NCI-H2081 (cell line): ENCODE measurements at regions not wholly inside any gene's neighbourhood (a gene's known extent, or its start where the extent isn't known, plus 50 kb on each side); places are given as distances from the start of the nearest gene placed in this dataset.

Source experiments
- DNase-seq, 2 experiments: peaks; one replicate each; lab custom pipeline; 2025; lab: John Stamatoyannopoulos, UW

- no peak for DNase-seq
Measured at GRCh38 chr1:68378296-68379084, 71.3 kb downstream of the RPE65 start.

DNA sequence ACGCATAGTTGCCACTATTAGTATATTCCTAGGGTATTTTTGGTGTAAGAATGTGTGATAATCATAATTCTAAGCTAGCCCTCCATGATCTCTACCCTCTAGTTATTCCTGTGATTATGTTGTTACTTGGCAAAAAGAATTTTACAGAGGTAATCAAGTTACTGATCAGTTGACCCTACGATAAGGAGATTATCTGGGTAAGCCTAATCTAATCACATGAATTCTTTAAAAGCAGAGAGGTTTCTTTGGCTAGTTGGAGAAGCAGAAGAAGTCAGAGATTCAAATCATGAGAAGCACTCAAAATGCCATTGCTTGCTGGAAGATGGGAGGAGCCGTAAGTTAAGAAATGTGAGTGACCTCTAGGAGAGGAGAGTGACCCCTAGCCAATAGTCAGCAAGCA, 72.7 kb downstream of the RPE65 start:
- DNase-seq: no peak

GRCh38 chr1:68376441-68376840, 73.3 kb downstream of the RPE65 start:
- DNase-seq: no peak

DNA sequence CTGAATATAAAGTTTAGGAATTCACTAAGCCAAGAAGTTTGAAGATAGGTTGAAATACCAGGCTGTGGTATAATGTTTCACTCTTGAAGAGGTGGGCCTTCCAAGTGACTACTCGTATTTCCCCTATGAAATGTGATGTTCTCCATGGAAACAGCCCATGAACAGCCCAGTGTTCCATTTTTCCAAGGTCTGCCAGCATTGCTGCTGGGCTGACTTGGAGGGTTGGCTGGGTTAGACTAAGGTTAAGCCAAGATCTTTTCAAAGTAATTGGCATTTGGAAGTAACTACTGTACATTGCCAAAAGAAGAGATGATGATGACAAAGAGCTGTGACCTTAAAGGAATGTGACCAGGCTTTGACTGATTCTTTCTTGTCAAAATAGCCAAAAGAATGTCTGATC, 73.8 kb downstream of the RPE65 start:
- no peak for DNase-seq

DNA sequence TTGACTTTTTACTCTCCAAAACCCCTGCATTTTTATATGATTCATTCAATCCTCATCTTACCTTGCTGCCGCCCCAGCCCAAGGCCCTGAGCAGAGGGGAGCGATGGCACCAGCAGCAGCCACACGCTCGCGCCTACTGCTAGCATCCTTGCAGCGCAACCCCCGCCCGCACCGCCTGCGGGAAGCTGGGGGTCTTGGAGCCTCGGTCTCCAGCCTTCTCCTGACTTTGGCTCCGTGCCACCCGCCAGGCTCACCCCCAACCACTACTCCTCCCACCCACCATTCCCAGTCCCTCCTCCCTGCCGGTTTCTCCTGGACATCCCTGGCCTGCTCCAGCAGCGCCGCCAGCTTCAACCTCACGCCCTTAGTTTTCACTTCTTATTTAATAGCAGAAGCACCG, 76.6 kb downstream of the RPE65 start:
- no peak for DNase-seq

GRCh38 chr1:68372487-68372886, 77.3 kb downstream of the RPE65 start:
- no peak for DNase-seq

GRCh38 chr1:68370101-68370915, 79.4 kb downstream of the RPE65 start:
- DNase-seq: no peak

GRCh38 chr1:68366572-68366971, 83.2 kb downstream of the RPE65 start:
- no peak for DNase-seq

DNA sequence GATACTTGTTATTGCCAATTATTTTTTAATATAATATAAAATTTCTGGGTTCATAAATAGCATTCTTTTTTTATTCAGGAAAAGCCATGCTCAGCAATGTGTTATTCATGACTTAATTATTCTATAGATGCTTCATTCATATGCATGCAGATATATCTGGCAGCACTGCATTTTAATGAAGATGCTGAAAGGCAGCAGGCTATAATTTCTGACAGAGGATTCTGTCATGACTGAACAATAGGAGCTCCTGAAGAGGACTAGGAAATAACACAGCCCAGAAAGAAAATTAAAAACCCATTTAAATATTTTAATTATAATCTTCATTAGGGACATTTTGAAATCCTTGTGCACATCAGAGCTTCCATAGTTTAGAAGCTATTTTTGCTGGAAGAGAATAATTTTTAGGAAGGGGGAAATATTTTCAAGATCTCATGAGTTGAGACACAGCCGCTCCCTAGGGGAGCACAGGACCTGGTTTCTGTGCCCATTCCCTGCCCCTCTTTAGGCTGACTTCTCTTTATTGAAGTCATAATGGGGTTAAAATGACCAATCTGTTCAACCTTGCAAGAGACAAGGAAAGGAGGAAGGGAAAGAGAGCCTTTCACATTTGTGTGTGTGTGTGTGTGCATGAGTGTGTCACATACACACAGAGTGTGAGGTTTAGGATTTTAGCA, 83.9 kb downstream of the RPE65 start:
- DNase-seq: no peak

DNA sequence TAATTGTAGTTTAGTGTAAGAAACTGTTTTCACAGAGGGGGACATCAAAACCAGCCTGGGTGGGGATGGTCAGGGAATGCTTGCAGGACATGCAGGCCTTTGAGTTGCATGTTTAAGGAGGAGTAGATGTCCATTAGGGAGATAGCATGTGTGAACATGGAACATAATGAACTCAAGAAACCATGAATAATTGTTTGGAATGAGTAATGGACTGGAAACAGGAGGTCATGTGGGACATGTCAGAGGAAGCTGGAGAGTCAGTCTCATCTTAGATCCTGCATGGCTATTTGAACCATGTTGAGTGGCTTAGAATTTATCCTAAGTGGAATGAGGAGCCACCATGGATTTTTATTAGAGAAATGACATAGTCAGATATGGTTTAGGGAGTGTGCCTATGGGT, 86.4 kb downstream of the RPE65 start:
- no peak for DNase-seq

- DNase-seq: no peak
Measured at GRCh38 chr1:68361346-68361910, 88.3 kb downstream of the RPE65 start.

DNA sequence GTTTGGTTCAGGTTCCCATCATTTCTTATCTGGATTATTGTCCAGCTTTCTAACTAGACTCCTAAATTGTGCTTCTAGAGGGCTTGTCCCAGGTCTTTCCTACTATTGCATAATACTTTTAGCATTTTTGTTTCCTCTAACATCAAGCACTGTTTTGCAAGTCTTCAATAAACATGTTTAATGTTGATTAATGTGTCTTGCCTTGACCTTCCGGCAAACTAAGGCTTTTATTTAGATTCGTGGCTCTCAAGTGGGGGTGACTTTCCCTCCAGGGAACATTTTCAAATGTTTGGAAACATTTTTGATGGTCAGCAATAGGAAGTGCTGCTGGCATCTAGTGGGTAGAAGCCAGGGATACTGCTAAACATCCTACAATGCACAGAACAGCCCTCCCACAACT, 90.7 kb downstream of the RPE65 start:
- no peak for DNase-seq

DNA sequence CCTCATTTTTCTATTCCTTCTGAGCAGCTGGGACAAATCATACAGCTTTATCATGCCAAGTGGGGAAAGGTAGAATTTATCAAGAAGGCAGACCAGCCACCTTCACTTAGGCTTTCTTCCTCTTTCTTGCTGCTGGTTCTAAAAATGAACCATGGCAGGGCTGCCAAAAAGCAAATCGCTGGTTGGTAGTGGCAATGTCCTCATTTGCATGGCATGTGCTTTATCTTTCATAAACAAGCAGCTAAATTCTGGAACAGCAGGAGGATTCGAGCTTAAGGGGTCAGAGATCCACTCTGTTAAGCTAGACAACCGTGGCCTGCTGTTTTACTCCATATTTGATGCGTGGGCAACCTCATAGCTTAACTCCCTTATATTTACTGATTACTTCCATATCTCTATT, 91.3 kb downstream of the RPE65 start:
- no peak for DNase-seq

- no peak for DNase-seq
Measured at GRCh38 chr1:68355614-68356013, 94.1 kb downstream of the RPE65 start.

GRCh38 chr1:68352202-68352601, 97.6 kb downstream of the RPE65 start:
- DNase-seq: no peak

DNA sequence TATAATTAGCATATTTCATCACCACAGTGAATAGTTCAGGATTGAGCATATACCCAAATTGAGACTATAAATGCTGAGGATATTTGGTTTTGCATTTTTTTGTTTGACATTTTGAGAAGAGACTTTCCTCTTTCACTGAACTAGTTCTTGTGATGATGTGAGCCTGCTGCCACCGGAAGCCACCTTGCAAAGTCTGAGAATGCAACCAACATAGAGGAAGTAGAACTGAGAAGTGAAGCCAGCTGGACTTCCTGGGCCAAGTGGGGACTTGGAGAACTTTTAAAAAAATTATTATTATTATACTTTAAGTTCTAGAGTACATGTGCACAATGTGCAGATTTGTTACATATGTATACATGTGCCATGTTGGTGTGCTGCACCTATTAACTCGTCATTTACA, 102.3 kb downstream of the RPE65 start:
- DNase-seq: no peak

DNA sequence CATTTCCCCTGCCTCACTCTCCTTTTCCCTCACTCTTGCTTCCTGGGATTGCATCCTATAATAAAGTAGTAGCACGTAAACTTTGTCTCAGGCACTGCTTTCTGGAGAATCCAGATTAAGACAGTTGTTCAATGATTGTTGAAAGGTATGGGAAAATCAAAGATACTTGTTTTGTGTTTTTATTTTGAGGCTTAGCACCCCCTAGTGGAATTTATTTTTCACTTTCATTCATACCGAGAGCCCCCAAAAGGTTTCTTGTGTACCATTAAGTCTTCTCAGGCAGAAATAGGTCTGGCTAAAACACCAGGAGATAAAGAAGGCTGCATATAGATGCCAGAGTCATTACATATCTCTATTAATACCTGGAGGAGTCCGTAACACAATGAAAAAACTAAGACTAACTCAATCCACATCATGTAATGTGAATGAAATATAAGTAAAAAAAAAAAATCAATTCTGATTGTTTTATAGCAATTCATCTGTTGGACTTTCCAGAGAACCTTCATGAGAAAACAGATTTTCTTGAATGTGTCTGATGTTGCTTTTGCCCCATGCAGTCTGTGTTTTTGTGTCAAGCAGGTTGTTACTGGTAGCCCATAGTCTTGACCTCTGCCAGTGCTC, 103.5 kb downstream of the RPE65 start:
- peak; percentile 0 to 33 for DNase-seq

DNA sequence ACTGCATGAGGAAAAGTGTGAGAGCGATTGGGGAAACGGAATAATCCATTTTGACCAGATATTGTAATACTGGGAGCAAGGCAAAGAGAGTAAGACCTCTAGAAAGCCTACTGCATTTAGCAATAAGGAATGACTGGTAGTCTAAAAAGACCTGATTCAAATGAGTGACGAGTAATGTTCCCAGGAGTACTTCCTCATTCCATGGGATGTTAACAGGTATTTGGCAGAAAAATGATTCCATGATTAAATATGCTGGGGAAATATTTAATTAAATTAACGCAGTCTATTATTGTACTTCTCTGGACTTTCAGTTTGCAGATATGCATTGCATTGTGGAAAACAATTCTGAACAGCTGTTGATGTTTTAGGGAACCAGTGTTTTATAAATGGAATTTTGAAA, 105.5 kb downstream of the RPE65 start:
- DNase-seq: no peak

DNA sequence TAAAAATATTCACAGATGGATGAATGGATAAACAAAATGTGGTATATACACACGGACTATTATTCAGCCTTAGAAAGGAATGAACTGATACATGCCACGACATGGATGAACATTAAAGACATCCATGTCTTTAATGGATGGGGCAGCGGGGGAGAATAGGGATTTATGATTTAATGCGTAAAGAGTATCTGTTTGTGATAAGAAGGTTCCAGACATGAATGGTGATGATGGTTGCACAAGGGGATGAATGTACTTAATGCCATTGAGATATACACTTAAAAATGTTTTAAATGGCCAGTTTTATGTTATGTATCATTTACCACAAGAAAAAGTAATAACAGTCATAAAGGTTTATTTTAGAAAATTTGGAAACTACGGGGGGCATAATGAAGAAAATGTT, 108.6 kb upstream of the WLS start:
- no peak for DNase-seq

DNA sequence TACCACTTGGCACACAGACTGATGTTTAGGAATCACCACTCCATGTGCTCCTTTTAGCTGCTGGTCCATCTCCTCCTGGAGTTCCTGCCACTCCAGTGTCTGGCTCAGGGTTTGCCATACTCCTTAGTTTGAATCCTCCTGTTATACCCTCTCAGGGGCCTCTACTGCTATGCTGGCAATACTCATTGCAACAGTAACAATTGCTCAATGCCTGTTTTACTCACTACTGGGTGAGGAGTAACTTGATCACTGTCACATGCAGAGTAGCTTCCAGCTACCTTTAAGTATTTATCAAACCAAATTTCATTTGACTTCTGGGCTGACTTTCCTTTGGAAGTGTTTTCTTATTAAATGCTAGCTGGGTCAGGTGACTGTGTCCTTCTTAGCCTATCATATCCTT, 107.2 kb upstream of the WLS start:
- DNase-seq: no peak

DNA sequence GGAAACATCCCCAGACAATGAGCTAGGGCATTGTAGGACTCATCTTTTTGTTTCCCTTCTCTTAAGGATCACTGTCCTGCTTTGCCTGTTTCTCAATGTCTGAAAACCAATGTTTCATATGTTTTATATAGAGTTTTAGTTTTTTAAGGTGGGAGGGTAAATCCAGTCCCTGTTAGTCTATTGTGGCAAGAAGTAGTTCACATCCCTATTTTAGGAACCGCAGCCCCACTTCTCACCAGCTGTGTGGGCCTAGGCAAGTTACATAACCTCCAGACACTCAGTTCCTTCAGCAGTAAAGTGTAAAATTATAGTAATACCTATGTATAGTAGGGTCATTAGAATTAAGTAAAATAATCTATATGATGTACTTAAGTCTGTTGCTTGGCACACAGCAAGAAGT, 105.8 kb upstream of the WLS start:
- no peak for DNase-seq

DNA sequence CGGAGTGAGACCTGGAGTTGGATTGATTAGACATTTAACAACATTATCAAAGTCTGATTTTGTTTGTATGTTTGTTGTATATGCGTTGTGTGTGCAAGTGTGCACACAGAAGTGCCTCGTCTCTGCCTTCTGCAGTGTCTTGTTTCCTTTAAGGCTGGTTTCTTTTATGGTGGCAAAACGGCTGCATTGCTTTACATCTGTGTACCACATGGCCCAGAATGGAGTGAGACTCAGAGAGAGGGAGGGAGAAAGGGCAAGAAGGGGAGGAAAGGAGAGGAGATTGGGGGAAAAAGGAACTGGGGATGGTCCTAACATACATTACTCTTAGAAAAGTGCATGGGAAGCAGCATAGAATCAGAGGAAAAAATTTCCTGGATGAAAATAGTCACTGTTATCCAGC, 99.7 kb upstream of the WLS start:
- no peak for DNase-seq
